HG03095 (cell line): ENCODE measurements at regions not wholly inside any gene's neighbourhood (a gene's known extent, or its start where the extent isn't known, plus 50 kb on each side); places are given as distances from the start of the nearest gene placed in this dataset.

Source experiments
- ATAC-seq: cut with Tn5 transposase; IDR thresholded peaks from one replicate; pipeline ENCODE4 v1.9.1; 2021; ENCODE audit warnings: moderate library complexity; ENCODE audit not compliant: unreplicated experiment

GRCh38 chr15:95345867-95346266 lies 984.6 kb upstream of the NR2F2 start:
- no peak for ATAC-seq

- no peak for ATAC-seq
Measured at GRCh38 chr15:95346721-95347475, 983.6 kb upstream of the NR2F2 start.

DNA sequence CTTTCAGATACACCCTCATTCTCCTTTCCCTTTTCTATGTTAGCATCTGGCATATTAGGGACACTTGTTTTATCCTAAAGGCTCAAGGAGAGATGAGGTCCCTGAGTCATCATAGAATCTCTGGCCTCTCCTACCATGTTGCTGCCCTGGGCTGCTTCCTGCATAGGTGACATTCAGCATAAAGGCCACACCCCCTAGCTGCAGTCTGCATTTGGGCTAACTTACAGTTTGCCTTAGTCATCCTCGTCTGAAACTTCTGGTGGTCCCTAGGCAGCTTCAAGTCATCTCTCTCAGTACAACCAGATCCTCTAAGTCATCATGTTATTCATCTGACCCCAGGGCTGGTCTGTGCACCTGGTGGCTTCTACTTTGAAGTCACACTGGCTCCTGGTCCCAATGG lies 982.7 kb upstream of the NR2F2 start:
- no peak for ATAC-seq

DNA sequence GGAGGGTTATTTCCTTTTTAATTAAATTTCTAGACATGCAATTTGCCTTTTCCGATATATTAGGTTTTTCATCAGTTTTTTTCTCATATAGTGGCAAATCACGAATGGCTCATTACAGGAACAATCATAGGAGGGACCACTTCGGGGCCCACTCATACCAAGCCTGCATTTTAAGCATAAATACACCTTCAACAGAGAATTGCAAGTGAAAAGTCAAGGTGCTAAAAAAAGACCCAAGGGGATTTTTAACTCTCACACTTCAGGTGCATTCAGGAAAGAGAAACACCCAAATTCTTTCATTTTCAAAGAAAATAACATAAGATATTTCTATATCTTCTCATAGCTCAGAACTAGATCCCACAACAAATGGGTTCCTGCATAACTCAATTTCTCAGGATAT lies 979.6 kb upstream of the NR2F2 start:
- no peak for ATAC-seq

DNA sequence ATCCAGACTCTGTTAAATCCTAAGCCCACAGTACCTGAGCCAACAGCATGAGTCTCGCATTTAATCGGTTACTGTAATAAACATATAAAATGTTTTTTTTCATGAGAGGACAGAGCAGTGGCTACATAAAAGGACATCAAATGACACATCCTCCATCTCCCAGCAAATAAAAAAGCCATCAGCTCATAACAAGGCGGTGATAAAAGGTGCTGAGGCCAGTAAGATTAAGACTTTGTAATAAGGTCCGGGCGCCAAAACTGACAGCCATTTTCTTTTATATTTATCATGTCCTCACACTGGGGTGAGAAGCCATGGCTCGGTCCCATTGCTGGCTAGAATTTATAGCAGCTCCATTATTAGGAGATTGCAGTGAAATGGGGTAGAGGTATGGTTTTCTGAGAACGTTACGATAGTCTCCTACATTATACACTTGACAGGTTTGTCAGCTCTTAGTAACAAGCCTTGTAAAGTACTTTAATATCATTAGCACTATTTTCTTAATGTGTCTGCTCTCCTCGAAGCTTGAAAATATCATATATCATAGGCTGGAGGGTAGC lies 977.8 kb upstream of the NR2F2 start:
- ATAC-seq, result no peak

- no peak for ATAC-seq
Measured at GRCh38 chr15:95353512-95353911, 977.0 kb upstream of the NR2F2 start.

- ATAC-seq, result no peak
Measured at GRCh38 chr15:95359966-95360365, 970.5 kb upstream of the NR2F2 start.

DNA sequence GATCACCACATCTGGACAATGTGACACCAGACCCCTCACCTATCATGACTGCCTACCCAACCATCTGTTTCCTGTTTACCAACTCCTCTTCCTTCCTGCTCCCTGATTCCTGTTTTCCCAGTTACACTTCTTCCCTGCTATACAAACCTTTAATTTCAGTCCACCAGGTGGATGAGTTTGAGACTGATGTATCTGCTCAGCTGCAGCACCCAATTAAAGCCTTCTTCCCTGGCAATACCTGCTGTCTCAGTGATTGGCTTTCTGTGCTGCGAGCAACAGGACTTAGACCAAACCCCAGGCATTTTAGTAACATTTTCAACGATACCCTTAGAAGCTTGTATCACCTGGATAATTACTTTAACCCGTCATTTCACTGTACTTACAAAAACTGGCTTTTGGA lies 968.2 kb upstream of the NR2F2 start:
- ATAC-seq, result no peak

- ATAC-seq, result no peak
Measured at GRCh38 chr15:95363646-95364045, 966.9 kb upstream of the NR2F2 start.

DNA sequence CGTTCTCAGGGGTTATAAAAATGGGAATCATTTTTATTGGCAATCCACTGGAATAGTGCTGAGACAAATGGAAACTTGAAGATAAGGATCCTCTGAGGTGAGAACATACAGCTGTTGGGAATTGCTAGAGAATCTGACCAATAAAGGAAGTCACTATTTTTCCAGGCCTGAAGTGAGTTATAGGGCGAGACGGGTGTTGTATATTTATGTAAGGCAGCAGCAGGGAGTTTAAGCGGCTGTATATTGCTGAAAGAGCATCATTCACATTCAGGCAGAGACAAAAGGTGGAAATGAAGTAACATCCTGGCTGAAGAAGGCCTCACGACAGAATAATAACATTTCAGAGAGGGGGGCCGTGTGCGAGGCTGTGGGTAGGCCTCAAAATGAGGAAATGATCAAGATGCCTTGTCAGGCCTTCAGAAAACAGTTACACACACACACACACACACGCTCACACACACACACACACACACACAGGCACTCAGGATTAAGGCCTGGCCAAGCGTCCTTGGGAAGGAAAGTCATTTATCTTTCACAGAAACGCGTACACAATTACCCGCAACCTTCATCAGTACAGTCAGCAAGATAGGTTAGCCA lies 964.9 kb upstream of the NR2F2 start:
- no peak for ATAC-seq

DNA sequence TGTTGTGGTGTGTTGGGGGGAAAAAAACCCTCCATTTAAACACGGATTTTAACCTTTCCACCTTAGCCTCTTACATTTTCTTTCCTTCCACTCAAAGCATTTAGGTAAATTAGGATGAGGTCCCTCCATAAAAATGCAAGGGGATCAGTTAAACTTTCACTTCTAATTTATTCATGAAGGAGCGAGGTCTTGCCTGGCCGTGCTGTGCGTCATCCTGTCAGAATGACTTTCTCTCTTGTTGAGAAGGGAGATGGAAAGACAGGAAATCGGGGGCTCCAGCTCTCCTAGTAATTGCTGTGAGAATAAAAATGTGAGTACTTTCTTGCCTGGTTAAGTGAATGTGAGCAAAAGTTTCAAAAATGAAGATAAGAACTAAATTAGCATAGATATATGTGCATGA lies 962.3 kb upstream of the NR2F2 start:
- no peak for ATAC-seq

DNA sequence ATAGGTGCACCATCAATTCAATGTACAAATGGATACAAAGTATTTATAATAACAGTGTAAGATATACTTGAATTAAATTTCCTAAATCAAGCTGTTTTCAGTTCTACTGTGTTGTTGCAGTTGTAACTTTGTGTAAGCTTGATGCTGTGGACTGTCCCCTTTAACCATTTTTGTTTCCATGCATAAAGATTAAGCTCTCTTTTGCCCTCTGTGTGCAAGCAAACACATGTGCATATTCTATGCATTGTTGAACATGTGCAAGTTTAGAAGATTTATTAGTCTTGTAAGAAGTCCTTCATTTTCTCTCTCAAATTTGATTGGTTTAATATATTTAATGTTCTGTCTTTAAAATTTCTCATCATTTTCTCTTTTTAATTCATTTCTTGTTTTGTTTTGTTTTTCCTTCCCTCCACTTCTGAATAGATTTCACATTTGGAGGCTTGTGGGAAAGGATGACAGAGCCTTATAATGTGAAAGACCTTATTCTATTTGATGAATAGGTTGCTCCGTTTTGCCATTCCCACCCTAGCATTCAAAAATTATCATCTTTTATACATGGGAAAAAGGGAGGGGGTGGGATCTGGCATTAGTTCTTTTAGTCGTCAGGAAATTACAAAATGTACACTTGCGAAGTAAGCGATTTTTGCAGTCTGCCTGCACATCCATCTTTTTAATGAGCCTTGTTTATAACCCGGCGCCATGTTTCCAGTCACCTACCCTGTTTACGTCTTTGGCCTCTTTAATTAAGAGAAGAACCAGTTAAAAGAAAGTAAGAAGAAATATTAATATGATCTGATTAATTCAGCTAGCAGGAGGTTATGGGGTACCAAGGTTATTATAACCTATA lies 961.5 kb upstream of the NR2F2 start:
- no peak for ATAC-seq

- ATAC-seq, result no peak
Measured at GRCh38 chr15:95370291-95370690, 960.2 kb upstream of the NR2F2 start.

DNA sequence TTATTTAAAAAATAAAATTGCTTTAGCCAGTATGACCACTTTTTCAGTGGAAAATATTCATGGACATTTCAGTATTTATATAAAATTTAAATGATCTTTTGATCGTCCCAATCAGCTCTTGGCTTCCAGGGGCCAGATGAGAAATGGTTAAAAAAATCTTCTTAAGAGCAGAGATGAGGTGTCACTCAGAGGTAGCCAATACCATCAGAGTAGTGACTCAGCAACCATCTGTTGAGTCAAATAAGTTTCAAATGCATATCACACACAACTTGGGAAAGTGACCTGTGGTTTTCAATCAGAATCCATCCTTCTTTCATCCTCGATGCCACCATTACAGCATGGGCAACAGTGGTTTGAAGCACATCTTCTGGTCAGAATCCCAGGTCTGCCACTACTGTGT lies 958.8 kb upstream of the NR2F2 start:
- no peak for ATAC-seq

DNA sequence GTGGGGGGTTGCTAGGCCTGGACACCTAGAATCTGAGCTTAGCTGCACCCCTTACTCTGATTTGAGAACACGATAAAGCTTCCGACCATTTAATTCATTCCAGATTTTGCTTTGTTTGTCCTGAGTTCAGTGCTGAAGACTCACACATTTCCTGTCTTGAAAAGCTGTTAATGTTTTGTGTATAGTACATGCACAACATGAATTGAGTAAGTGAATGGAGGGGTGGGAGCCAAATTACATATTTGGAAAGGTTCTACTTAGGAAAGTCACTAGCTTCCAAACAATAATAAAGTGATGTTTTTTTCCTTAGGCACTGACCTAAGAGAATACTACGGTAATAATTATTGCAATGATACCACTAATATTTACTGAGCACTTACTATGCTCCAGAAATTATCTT lies 955.2 kb upstream of the NR2F2 start:
- ATAC-seq, result no peak

GRCh38 chr15:95377258-95377852 lies 953.1 kb upstream of the NR2F2 start:
- no peak for ATAC-seq

DNA sequence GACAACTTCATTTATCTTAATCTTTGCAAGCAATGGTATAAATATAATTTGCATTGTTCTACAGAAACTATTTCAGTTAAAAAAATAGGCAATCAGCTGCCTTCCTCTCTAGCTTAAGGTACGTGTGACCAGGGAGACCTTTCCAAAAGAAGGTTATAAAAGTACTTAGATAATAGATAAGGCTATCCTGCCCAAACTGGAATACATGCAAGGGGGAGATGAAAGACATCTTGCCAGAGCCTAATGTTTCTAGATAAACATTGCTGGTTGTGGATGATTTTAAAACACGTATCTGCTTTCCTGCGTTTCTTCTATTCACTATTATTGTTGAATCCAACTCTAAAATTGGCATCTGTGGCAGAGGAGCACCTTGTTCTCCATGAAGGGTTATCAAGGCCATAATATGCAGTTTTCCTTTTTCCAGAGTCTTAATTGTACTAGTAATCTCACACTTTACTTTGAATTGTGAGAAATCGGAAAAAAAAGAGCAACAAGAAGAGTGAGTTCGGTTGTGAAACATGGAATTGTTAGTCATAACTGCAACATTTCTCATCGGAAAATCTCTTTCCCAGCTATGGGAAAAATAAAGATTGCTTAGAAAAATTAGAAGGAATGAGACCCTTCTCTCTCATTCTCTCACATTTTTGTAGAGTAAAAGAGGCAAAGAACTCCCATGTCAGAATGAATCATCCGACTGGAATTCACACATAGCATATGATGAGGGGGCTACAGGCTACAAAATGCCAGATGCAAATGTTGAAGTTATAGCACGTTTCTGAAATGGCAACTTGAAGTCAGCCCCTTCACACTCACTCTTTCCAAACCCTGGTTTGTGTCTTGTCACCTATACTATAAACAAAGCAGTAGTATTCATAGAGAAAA lies 936.1 kb upstream of the NR2F2 start:
- ATAC-seq, result no peak

- ATAC-seq, result no peak
Measured at GRCh38 chr15:95400428-95400827, 930.1 kb upstream of the NR2F2 start.

- no peak for ATAC-seq
Measured at GRCh38 chr15:95401587-95401986, 928.9 kb upstream of the NR2F2 start.

DNA sequence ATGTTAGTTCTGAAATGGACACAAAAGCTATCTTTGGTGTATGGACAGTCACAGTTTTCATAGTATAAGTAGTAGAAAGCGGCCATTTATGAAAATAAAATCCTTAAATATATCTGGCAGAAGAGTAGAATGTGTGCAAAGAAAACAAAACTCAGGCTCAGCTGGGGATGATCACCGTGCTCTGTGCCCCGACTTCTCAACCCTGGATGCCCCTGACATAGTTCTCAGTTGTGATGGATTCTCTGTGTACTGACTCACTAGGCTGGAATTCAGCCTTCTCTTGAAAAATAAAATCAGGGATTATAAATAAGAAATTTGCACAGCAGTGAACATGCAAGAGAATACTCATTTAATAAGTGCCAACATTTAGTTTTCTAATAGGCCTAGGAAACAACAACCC lies 925.1 kb upstream of the NR2F2 start:
- no peak for ATAC-seq
